HG03280 (cell line): ENCODE measurements at regions not wholly inside any gene's neighbourhood (a gene's known extent, or its start where the extent isn't known, plus 50 kb on each side); places are given as distances from the start of the nearest gene placed in this dataset.

ENCODE experiments used
- ATAC-seq: cut with Tn5 transposase; IDR thresholded peaks from one replicate; pipeline ENCODE4 v1.9.1; 2021; ENCODE audit warnings: mild to moderate bottlenecking, moderate library complexity; ENCODE audit not compliant: unreplicated experiment

DNA sequence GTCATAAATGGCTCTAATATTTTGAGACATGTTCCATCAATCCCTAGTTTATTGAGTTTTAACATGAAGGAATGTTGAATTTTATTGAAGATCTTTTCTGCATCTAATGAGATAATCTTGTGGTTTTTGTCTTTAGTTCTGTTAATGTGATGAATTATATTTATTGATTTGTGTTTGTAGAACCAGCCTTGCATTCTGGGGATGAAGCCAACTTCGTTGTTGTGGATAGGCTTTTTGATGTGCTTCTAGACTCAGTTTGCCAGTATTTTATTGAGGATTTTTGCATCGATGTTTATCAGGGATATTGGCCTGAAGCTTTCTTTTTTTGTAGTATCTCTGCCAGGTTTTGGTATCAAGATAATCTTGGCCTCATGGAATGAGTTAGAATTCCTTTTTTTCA lies 72.0 kb upstream of the CD96 start:
- no peak for ATAC-seq

- ATAC-seq: no peak
These were observed 70.2 kb upstream of the CD96 start for GRCh38 chr3:111471831-111472230.

DNA sequence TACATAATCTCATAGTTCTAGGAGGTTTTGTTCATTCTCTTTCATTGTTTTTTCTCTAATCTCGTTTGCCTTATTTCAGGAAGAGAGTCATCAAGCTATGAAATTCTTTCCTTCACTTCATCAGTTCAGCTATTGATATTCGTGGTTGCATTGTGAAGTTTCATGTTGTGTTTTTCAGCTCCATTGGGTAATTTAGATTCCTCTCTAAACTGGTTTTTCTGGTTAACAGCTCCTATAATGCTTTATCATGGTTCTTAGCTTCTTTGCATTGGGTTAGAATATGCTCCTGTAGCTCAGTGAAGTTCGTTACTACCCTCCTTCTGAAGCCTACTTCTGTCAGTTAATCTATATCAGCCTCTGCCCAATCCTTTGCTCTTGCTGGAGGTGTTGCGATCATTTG lies 69.4 kb upstream of the CD96 start:
- no peak for ATAC-seq

GRCh38 chr3:111473550-111473949 lies 68.4 kb upstream of the CD96 start:
- ATAC-seq: no peak

- no peak for ATAC-seq
These were observed 65.3 kb upstream of the CD96 start for GRCh38 chr3:111476701-111477100.

DNA sequence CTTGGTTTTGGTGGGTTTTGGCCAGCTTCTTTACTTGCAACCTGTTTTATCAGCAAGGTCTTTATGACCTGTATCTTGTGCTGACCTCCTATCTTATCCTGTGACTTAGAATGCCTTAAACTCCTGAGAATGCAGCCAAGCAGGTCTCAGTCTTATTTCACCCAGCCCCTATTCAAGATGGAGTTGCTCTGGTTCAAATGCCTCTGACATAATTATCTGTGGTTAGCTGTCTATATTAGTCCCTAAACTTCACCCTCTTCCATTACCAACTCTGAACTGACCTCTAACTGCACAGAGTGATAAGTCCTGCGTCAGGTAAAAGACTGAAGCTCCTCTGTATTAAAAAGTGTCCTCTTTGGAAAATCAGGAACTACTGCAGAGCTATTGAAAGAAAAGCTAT lies 61.9 kb upstream of the CD96 start:
- no peak for ATAC-seq

GRCh38 chr3:111481551-111481950 lies 60.4 kb upstream of the CD96 start:
- no peak for ATAC-seq

DNA sequence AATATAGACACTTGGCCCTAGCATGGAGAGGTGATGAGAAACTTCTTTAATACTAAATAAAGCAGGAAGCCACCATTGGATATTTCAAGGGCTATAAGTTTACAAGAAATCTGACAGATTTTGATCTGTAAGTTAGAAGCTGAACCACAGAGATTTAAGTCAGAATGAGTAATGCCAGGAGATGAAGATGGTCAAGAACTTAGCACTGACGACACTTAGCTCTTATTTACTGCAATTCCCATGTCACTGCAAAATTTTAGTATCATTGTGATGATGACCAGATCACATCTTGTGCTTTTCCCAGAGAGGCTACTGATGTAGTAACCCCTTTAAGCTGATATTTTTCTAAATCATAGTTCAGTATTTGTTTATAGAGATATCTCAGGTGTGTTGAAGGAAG lies 59.4 kb upstream of the CD96 start:
- ATAC-seq: no peak

- no peak for ATAC-seq
These were observed 56.9 kb upstream of the CD96 start for GRCh38 chr3:111485086-111485485.
